ENCODE measurements at regions not wholly inside any gene's neighbourhood (a gene's known extent, or its start where the extent isn't known, plus 50 kb on each side); places are given as distances from the start of the nearest gene placed in this dataset.
"Not testable (repeated sequence)": the region's sequence is repeated elsewhere in the genome, so short reads cannot be mapped to it uniquely, and the experiment has no call there.

DNA sequence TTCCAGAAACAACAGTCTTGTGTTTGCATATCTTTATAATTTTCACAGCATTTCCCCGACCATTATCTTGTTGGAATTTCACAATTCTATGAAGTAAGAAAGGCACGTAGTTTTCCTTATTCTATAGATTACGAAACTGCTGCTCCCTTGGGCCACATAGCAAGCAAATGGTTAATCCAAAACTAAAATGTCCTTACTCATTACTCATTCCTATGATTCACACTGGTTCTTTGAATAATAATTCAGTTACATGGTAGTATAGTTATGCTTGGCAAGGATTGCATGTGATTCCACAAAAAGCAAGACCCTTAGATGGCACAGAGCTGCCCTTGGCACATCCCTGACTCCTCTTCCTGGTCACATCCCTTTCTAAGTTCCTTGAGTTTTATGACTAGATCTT lies 51.2 kb downstream of the OR13H1 start:
- DNase-seq (ENCODE audit: low read depth): no peak

DNA sequence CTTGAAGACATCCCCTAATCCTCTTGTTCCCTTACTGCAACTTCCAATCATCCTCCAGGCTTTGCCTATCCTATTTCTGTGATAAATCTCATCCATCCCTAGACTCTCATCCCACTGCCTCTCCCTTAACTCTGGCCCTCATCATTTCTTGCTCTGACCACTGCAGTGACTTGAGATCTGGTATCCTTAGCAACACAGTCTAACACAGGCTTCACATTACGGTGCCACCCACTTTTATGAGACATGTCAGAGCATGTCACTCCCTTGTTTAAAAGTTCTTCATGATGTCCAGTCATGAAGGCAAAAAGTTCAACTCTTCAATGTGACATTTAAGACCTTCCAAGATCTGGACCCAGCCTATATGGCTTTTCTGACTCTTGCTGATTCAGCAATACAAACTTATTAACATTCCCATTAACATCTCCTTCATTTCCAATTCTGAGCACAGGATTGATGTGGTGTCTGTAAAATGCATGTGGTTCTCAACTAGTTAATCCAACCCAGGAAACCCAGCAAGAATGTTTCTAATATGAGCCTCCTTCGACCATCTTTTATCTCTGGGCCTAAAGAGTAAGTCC lies 64.0 kb downstream of the OR13H1 start:
- DNase-seq (ENCODE audit: low read depth): no peak

DNA sequence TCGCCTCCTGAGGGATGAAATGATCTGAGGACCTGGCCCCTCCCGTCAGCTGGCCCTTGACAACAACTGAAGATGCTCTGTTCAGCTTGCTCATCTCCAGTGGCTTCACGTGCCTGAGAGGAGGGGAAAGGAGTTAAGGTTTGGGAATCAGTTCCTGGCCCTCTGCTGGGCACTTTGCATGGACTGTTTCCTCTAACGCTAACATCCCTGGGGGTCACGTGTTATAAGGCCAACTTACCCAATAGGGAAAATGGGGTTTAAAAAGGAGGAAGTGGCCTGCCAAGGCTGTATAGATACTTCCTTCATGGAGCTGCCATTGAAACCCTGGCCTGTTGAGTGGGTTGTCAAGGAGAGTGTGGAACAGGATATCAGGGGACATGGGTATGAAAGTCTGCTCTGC lies 65.6 kb downstream of the OR13H1 start:
- DNase-seq (ENCODE audit: low read depth): no peak

DNA sequence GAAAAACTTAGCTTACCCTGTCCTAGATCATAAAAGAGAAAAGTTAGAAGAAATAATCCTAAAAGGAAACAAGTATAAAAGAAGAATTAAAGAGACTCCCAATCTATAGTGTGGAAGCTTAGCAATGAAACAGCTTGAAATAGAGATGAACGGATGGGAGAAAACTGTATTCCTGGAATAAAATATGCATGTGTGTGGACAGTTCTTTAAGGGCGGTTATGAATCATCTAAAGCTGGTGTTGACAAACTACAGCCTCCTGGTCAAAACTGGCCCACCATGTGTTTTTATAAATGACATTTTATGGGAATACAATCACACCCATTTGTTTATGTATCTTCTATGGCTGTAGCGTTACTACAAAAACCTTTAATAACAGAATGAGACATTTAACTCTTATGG lies 69.4 kb downstream of the OR13H1 start:
- DNase-seq (ENCODE audit: low read depth): no peak

DNA sequence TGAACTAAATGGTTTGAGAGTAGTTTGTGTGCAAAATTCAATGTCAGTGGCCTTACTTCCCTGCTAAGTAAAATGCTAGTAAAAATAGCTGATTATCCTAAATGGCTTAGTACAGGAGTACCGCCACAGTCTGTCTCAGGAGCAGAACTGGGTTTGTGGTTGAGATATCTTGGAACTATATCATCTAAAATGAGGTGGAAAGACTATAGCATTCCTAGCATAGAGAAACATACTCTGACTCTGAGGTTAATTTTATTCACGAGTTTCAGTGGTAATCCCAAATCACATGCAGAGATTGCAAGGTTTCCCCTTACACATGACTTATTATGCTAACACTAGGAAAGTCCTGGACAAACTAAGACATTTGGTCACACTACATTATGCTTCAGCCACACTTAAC lies 70.4 kb downstream of the OR13H1 start:
- no peak for DNase-seq (ENCODE audit: low read depth)

DNA sequence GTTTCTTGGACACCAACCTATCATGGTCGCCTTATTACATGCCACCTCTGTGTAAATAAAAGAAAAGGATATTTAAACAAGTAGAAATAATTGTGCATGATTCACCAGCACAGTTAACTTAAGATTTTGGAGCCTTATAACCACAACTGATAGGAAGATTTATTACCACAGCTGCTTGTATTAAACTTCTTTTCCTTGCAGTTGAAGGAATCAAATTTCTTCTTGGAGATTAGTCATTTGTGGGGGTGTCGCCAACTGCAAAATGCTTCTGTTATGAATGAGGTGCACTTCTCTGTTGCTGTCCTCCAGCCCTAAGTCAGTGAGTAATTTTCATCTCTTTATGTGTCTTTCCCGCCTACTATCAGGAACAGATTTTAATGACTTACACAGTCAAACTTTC lies 73.3 kb downstream of the OR13H1 start:
- DNase-seq (ENCODE audit: low read depth): no peak

DNA sequence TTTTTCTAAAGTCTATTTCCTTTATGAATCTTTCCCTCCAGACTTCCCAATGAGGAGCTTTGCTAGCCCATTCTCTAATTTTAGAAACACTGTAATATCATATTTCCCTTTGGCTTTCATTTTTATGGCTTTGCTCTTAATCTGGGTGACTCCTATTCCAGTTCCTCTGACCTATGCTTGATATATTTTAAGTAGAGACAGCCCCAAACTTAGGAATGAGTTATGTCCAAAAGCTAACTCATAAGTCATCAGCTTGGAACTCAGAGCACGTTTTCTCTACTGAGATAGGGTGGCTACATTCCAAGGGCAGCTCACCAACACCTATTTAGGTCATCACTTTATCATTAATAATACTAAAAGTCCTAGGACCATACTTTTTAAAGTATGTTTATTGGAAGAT lies 77.8 kb downstream of the OR13H1 start:
- DNase-seq (ENCODE audit: low read depth): peak; percentile 8

DNA sequence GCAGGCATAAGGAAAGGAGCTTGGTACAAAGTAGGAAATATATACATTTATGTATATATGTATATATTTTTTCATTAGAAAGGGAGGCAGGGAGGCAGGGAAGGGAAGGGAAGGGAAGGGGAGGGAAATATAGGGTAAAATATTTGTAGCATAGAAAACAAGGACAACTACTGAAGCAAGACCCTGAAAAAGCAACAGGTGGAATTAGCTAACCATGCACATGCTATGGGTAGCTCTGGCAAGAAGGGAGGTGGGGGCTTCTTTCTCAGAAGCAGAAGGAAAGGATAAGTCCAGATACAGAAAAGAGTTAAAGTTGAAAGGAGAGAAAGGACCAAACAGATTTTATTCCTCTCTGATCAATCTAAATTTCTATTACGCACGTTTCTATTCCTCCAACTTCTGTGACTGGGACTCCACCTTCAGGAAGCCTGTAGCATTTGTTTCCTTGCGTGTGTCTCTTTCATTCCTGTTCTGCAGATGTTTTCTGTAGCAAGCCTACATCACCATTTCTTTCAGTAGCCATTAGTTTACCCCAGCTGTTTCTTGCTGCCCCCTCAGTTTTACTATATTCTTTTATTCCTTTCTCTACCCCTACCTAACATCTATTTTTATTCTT lies 82.9 kb downstream of the OR13H1 start:
- no peak for DNase-seq (ENCODE audit: low read depth)

DNA sequence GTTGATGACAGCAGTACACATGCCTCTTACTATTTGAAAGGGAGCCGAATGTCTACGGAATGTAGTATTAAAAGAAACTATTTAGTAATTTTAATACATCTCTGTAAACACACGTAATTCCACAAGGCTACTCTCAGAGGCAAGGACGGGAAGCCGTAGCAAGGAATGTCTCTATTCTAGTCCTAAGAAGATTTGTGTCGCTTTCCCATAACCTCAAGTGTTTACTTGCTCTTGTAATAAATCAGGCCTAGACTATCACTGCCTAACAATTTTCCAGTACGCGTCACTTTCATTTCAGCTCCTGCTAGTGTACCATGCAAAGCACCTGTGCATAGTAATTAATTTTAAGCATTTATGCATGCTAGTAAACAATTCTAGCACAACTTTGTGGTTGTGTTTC lies 86.7 kb downstream of the OR13H1 start:
- no peak for DNase-seq (ENCODE audit: low read depth)

DNA sequence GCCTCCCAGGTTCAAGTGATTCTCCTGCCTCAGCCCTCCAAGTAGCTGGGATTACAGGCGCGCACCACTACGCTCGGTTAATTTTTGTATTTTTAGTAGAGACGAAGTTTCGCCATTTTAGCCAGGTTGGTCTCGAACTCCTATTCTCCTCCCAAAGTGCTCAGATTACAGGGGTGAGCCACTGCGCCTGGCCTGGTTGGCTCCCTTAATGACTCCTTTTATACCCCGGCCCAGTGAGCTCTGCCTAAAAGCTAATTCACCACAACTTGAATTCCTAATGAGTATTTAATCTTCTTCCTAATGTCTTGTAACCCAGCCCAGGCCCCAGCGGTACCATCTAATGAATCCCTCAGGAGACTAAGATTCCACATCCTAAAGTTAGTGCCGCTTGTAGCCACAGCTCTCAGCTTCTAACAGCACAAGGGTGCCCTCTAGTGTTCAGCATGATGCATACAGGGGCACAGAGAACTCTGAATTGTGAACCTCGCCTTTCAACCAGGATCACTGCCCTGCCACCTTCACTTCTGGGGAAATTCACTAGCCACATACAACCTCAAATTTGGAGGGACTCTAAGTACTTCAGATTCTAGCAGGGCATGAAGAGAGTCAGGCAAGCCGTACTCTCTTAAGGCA lies 89.5 kb downstream of the OR13H1 start:
- DNase-seq (ENCODE audit: low read depth): no peak

DNA sequence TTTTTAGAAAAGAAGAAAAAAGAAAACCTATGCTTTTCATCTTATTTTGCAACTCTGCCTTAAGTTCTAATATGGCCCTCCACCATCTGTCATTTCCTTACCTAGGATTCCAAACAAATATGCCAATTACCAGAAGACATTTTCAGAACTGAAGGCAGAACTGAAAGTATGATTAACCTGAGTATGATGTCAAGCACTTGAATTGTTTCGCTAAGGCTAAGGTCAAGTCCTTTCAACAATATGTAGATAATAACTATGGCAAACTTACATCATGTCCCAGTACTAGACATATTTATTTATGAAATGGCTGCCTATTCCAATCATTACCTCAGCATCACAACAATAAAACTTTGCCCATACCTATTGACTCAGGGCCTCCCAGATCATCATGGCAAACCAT lies 91.0 kb downstream of the OR13H1 start:
- DNase-seq (ENCODE audit: low read depth): no peak

DNA sequence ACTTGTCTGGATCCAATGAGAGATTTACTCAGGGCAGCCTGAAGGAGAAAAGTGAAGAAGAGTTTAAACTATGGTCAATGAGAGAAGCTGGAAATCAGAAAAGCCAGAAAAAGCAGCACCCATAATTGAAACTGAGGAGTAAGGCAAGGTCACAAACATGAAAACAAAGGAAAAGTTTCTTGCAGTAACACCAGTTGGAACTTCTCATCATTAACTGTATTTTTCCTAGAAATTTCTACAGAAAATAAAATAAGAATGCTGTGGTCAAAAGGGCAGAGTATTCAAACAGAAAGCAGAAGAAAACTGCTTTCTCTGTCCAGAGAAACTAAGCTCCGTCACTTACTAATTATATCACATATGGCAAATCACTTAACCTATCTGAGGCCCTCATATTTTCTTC lies 102.2 kb downstream of the OR13H1 start:
- no peak for DNase-seq (ENCODE audit: low read depth)

DNA sequence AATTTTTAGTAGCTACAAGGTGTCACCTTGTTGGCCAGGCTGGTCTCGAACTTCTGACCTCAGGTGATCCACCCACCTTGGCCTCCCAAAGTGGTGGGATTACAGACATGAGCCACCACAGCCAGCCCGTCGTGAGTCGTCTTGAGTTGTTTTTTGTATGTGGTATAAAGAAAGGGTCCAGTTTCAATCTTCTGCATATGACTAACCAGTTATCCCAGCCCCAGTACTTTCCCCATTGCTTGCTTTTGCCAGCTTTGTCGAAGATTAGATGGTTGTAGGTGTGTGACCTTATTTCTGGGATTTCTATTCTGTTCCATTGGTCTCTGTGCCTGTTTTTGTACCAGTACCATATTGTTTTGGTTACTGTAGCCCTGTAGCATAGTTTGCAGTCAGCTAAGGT lies 105.9 kb downstream of the OR13H1 start:
- no peak for DNase-seq (ENCODE audit: low read depth)

DNA sequence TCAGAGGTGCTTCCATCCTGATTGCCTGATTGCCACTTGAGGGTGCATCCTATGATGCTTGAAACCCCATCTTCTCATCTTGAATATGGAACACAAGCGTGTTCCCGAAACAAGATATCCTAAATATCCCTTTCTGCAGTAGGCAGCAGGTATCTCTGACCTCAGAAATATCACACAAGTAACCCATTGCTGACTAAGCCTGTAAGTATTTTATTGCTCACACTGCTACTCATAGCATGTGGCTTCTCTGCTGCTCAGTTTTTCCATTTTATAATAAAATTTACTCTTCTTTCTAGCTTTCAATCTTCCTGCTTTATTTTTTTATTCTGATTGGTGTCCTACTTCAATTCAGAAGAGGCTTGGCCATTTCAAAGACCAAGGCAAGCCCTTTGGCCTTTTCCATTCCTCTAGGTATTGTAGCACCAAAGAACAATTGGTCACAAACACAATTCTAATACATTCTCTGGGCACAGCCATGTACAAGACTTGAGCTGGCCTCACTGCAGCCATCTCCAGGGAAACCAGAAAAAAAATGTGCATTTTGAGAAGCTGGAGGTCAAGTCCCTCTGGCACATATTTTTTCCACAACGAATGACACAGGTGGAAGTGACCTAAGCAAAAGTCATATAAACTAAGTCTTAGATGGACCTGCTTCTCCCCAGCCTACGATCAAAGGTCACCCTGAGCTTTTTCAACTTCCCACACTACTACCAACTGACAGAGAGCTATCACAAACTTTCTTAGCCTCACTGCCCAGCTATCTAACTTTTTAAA lies 107.0 kb downstream of the OR13H1 start:
- no peak for DNase-seq (ENCODE audit: low read depth)

DNA sequence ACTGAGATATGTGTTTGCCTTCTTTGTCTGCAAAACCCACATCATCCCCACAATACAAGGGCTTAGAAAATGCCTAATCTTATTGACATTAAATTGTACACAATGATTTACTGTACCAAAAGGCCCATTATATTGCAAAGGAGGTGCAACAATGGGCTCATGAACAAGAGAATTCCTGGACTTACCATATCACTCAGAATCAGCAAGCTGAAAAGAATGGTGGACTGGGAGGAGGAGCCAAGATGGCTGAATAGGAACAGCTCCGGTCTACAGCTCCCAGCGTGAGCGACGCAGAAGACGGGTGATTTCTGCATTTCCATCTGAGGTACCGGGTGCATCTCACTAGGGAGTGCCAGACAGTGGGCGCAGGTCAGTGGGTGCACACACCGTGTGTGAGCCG lies 119.9 kb downstream of the OR13H1 start:
- not testable (repeated sequence) for DNase-seq (ENCODE audit: low read depth)

DNA sequence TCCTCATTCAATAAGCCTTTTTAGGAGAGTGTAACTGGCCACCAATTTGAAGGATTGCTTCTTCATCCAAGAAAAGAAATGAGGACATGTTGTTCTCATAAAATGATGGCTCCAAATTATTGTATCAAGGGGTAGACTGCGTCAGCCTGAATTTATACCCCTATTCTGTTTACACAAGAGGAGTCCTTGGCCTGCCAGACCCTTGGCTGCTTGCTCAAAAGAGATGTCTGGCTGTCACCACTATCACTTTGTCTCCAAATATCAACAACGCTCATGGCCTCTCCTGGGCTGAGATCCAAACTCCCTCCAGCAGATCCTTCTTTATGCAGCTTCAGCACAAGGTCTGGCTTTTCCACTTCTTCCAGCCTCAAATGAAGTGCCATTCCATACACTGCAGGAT lies 127.9 kb downstream of the OR13H1 start:
- DNase-seq (ENCODE audit: low read depth): no peak

DNA sequence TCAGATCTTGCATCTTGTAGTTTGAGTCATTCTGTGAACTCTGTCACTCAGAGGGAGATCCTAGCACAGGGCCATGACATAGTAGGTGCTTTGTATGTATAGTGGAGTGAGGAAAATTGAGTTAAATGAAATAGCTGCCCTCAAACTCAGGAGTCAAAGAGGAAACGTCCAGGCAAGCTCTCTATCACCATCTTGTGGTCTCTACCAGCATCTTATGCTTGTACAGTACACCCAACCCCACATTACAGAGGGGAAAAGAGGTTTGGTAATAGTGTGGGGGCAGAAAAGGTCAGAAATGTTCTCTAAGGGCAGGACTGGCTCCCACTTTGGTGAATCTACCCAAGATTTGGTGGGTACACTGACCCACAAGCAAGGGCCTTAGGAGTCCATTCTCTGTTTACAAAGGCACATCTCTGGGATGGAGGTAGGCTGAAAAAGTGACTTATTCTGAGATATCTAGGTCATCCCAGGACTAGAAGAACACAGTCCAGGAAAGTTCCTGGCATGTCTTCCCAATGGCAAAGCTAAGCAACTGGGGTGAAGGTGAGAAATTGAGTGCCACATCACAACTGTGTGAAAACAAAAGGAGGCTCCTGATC lies 131.8 kb downstream of the OR13H1 start:
- no peak for DNase-seq (ENCODE audit: low read depth)

DNA sequence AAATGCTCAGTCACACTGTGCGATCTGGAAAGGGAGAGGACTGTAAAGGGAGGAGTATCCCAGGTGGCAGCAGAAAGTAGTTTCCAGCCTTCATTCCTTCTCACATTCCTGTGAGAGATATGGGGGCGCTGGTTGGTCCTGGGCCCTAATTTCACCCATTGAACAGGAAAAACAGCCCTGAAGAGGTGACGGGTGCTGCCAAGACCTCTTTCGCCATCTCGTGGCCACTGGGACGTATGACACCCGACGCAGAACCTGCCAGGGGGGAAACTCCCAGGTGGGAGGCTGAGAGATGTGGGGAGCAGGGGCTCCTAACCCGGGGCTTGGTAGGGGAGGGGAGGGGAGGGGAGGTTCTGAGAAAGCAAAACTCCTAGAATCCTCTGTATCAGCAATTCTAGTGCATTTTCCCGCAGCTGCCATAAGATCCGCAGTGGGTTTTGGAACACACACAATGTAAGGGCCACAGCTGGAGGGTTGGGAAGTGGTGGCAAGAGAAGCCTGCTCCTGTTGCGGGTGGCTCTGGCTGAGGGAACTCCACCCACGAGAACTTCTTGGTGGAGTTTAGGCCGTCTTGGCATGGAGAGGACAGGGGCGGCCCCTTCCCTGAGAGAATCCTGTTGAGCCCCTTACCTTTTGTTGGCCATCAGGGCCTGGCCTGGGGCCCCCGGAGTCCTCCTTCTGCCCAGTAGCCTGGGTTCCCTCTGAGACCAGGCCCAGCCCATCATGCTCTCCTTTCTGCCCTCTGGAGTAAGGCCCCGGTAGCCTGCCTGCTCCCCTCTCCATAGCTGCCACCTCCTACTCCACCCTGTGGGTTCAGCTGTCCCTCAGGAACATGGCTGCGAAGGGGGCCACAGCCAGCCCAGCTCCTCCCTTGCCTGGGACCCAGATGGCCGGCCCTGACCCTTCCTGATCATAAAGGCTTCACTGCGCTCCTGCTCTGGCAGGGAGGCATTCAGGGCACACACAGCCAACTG lies 134.1 kb downstream of the OR13H1 start:
- no peak for DNase-seq (ENCODE audit: low read depth)

DNA sequence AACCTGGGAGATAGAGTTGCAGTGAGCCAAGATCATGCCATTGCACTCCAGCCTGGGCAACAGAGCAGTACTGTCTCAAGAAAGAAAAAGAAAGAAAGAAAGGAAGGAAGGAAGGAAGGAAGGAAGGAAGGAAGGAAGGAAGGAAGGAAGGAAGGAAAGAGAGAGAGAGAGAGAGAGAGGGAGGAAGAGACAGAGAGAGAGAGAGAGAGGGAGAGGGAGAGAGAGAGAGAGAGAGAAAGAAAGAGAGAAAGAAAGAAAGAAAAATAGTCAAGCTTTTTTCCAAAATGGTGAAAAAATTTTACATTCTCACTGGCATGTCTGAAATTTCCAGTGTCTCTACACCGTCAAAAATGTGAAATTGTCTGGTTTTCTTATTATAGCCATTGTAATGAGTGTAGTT lies 138.9 kb downstream of the OR13H1 start:
- not testable (repeated sequence) for DNase-seq (ENCODE audit: low read depth)

DNA sequence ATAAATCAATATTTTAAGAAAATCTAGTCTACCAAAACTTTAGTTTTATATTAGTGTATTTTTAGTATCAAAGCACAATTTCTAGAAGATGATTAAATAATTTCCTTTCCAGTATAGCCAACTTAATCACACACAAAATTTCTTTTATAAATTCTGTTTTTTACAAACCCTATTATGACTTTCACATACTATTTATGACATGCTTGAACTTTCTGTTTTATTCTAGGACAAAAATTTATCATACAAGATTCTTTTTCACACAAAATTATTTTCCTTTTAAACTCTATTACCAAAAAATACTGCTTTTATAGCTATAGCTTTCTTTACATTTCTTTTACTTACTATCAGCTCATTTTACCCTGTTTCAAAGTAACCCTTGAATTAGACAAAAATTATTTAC lies 149.5 kb downstream of the OR13H1 start:
- no peak for DNase-seq (ENCODE audit: low read depth)

DNA sequence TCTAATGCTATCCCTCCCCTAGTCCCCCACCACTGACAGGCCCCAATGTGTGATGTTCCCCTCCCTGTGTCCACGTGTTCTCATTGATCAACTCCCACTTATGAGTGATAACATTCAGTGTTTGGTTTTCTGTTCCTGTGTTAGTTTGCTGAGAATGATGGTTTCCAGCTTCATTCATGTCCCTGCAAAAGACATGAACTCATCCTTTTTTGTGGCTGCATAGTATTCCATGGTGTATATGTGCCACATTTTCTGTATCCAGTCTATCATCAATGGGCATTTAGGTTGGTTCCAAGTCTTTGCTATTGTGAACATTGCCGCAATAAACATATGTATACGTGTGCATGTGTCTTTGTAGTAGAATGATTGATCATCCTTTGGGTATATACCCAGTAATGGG lies 153.1 kb downstream of the OR13H1 start:
- DNase-seq (ENCODE audit: low read depth): not testable (repeated sequence)

DNA sequence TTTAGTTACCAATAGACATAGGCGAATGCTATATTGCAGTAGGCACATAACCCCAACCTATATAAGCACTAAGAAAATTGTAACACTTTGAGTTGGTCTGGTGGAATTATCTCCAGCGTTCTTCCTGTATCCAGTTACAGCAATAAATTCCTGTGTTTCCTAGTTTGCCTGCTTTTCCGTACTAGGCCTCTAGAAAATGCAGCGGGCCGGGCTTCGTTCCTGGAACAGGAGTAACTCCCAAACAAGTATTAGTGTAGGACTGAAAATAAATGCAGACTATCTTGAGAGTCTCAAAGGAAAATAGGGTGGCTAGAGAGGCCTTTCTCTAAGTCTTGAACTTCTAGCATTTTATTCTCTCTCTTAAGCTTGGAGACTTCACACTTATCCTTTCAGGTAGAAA lies 159.8 kb downstream of the OR13H1 start:
- DNase-seq (ENCODE audit: low read depth): no peak

All from HS-27A (cell line).